T1000 (cell line): ENCODE measurements at regions not wholly inside any gene's neighbourhood (a gene's known extent, or its start where the extent isn't known, plus 50 kb on each side); places are given as distances from the start of the nearest gene placed in this dataset.

ENCODE experiments used
- DNase-seq: peaks from one replicate; lab custom pipeline; 2025; ENCODE audit warnings: mixed read lengths; lab: John Stamatoyannopoulos, UW

GRCh38 chr5:29950416-29951145 is 1242.9 kb upstream of the CDH6 start:
- DNase-seq = no peak

- DNase-seq = no peak
These were observed 1244.1 kb upstream of the CDH6 start for GRCh38 chr5:29949301-29949872.

- DNase-seq = no peak
These were observed 1249.2 kb upstream of the CDH6 start for GRCh38 chr5:29944327-29944726.

- no peak for DNase-seq
These were observed 1251.4 kb upstream of the CDH6 start for GRCh38 chr5:29942089-29942488.

- no peak for DNase-seq
These were observed 1253.5 kb upstream of the CDH6 start for GRCh38 chr5:29939988-29940387.

GRCh38 chr5:29935371-29935770 is 1258.1 kb upstream of the CDH6 start:
- DNase-seq = no peak

GRCh38 chr5:29930316-29930715 is 1263.2 kb upstream of the CDH6 start:
- no peak for DNase-seq

- no peak for DNase-seq
These were observed 1269.4 kb upstream of the CDH6 start for GRCh38 chr5:29924107-29924506.

GRCh38 chr5:29905626-29906353 is 1287.7 kb upstream of the CDH6 start:
- no peak for DNase-seq

GRCh38 chr5:29902859-29903258 is 1290.6 kb upstream of the CDH6 start:
- no peak for DNase-seq

GRCh38 chr5:29899583-29899982 is 1293.9 kb upstream of the CDH6 start:
- no peak for DNase-seq

GRCh38 chr5:29897916-29898315 is 1295.6 kb upstream of the CDH6 start:
- no peak for DNase-seq

GRCh38 chr5:29896646-29897045 is 1296.8 kb upstream of the CDH6 start:
- no peak for DNase-seq

- no peak for DNase-seq
These were observed 1298.8 kb upstream of the CDH6 start for GRCh38 chr5:29894668-29895067.

- DNase-seq = no peak
These were observed 1304.4 kb upstream of the CDH6 start for GRCh38 chr5:29889051-29889450.

GRCh38 chr5:29885595-29885994 is 1307.9 kb upstream of the CDH6 start:
- DNase-seq = no peak

GRCh38 chr5:29882036-29882435 is 1311.5 kb upstream of the CDH6 start:
- no peak for DNase-seq

GRCh38 chr5:29879401-29879800 is 1314.1 kb upstream of the CDH6 start:
- DNase-seq = no peak

- no peak for DNase-seq
These were observed 1314.9 kb upstream of the CDH6 start for GRCh38 chr5:29878599-29878998.

- DNase-seq = no peak
These were observed 1326.3 kb upstream of the CDH6 start for GRCh38 chr5:29867155-29867554.

GRCh38 chr5:29853711-29854220 is 1339.7 kb upstream of the CDH6 start:
- DNase-seq = no peak

GRCh38 chr5:29852329-29852728 is 1341.2 kb upstream of the CDH6 start:
- DNase-seq = no peak

- DNase-seq = no peak
These were observed 1348.3 kb upstream of the CDH6 start for GRCh38 chr5:29845206-29845605.
